Gastrocnemius medialis (tissue), 4 donors: ENCODE measurements at regions not wholly inside any gene's neighbourhood (a gene's known extent, or its start where the extent isn't known, plus 50 kb on each side); places are given as distances from the start of the nearest gene placed in this dataset.

ENCODE experiments used
- CTCF ChIP-seq, 5 experiments: fragments of 450-650 bp in 3 of 5; fragments of 200-600 bp in 2 of 5; sonication (generic) in 2 of 5; IDR thresholded peaks in 4 of 5; conservative IDR thresholded peaks in 1 of 5; 1 replicate in 4 of 5; 2 replicates in 1 of 5; pipeline ENCODE4 v1.5.1; 2016 to 2019; ENCODE audit warnings: antibody characterized with exemption in 5 of 5, mild to moderate bottlenecking in 3 of 5, moderate library complexity in 3 of 5
- POLR2A ChIP-seq, 2 donors: fragments of 450-650 bp; IDR thresholded peaks; one replicate each; pipeline ENCODE4 v1.6.1; 2017; ENCODE audit warnings: antibody characterized with exemption in 2 of 2, mild to moderate bottlenecking in 2 of 2, moderate library complexity in 2 of 2

GRCh38 chr10:37684765-37685164 is 172.6 kb downstream of the ZNF248 start:
- no peak for TF ChIP-seq POLR2A (IDR thresholded peaks at IDR 0.05)
- TF ChIP-seq CTCF (IDR thresholded peaks at IDR 0.05 in 4 of 5, conservative IDR thresholded peaks at IDR 0.05 in 1 of 5) = no peak
